HepG2 (cell line): ENCODE measurements at regions not wholly inside any gene's neighbourhood (a gene's known extent, or its start where the extent isn't known, plus 50 kb on each side); places are given as distances from the start of the nearest gene placed in this dataset.
A peak's percentile ranks its signal among the peaks of the same experiment; 100 is the strongest.

Experiments used
- ATAC-seq: fragments of 200-7000 bp; cut with Tn5 transposase; 3 replicates; pipeline ENCODE4 v1.9.1; 2020; ENCODE audit warnings: mild to moderate bottlenecking, moderate library complexity
- BruUV-seq: library from RNA; stranded (reverse); fragments of 400-500 nt; replicated peaks from 2 replicates; lab custom pipeline; 2021; lab: Mats Ljungman, UMichigan
- CTCF ChIA-PET: fragments of 300-600 bp; formaldehyde crosslinking; extraction: SDS; loops from one replicate; lab custom pipeline; 2021; ENCODE audit warnings: low total read pairs, inconsistent platforms, low intra/inter-chr PET ratio; lab: Yijun Ruan, JAX
- POLR2A ChIA-PET: fragments of 350-600 bp; sonication (Branson Sonifier 250); formaldehyde crosslinking; loops from one replicate; lab custom pipeline; 2020; ENCODE audit warnings: antibody characterized with exemption, inconsistent platforms; lab: Yijun Ruan, JAX
- DNase-seq: peaks from one replicate; pipeline ENCODE4 v3.0.0-alpha.2; 2015; ENCODE audit warnings: low spot score
- FAIRE-seq: peaks from 3 replicates; lab custom pipeline; 2011; peaks lifted over from hg19 to GRCh38; lab: Jason Lieb, UNC
- H2AFZ ChIP-seq: one replicate; pipeline ENCODE4 v1.6.1; 2011; ENCODE audit warnings: low read length, inconsistent platforms
- H3K27ac ChIP-seq: fragments of 300-600 bp; 3 replicates; pipeline ENCODE4 v1.8.0; 2011; ENCODE audit warnings: mixed run types, mild to moderate bottlenecking, mixed read lengths, low read length, inconsistent platforms; ENCODE audit not compliant: insufficient read depth; ENCODE audit errors: extremely low read length
- H3K27me3 ChIP-seq, 2 experiments: fragments of 200-600 bp in 1 of 2; 2 replicates in 1 of 2; 3 replicates in 1 of 2; pipeline versions ENCODE4 v1.6.0 to v1.8.0; 2011; ENCODE audit warnings: low read length in 2 of 2, mild to moderate bottlenecking in 2 of 2, moderate library complexity in 2 of 2, inconsistent platforms in 1 of 2; ENCODE audit not compliant: insufficient read depth in 2 of 2, control insufficient read depth in 1 of 2
- H3K36me3 ChIP-seq, 2 experiments: fragments of 200-600 bp in 1 of 2; replicated peaks in 1 of 2; 2 replicates in 1 of 2; 3 replicates in 1 of 2; pipeline versions ENCODE4 v1.5.1 to v1.8.0; 2011; ENCODE audit warnings: low read length in 2 of 2, inconsistent platforms in 1 of 2; ENCODE audit not compliant: insufficient read depth in 2 of 2, control insufficient read depth in 1 of 2
- H3K4me1 ChIP-seq: 2 replicates; pipeline ENCODE4 v1.5.1; 2012; ENCODE audit warnings: low read length, inconsistent platforms; ENCODE audit not compliant: insufficient read depth
- H3K4me2 ChIP-seq: 2 replicates; pipeline ENCODE4 v1.6.0; 2011; ENCODE audit warnings: low read depth, low read length, inconsistent platforms
- H3K4me3 ChIP-seq, 3 experiments: fragments of 200-600 bp in 1 of 3; sonication (generic), shearing (Covaris generic) in 1 of 3; replicated peaks in 1 of 3; 2 replicates each; pipeline ENCODE4 v1.5.1; 2011 to 2016; ENCODE audit warnings: low read length in 3 of 3, inconsistent platforms in 2 of 3, low read depth in 2 of 3, mild to moderate bottlenecking in 2 of 3, control low read depth in 1 of 3, mixed read lengths in 1 of 3; ENCODE audit not compliant: insufficient read depth in 1 of 3
- H3K79me2 ChIP-seq: one replicate; pipeline ENCODE4 v1.6.1; 2011; ENCODE audit warnings: low read length, inconsistent platforms; ENCODE audit not compliant: insufficient read depth
- H3K9ac ChIP-seq: 2 replicates; pipeline ENCODE4 v1.6.0; 2011; ENCODE audit warnings: mild to moderate bottlenecking, low read depth, low read length, inconsistent platforms; ENCODE audit not compliant: insufficient read depth
- H3K9me3 ChIP-seq: 2 replicates; pipeline ENCODE4 v1.5.1; 2012; ENCODE audit warnings: mild to moderate bottlenecking, low read length
- H4K20me1 ChIP-seq: 2 replicates; pipeline ENCODE4 v1.6.0; 2011; ENCODE audit warnings: inconsistent platforms, mild to moderate bottlenecking, low read length, moderate library complexity; ENCODE audit not compliant: insufficient read depth
- ARNT ChIP-seq: fragments of 450-650 bp; IDR thresholded peaks from 2 replicates; pipeline ENCODE4 v1.6.1; 2017
- ATF7 ChIP-seq, 2 experiments: fragments of 450-650 bp in 1 of 2; sonication (generic) in 1 of 2; formaldehyde crosslinking in 1 of 2; IDR thresholded peaks; 2 replicates each; pipeline versions ENCODE4 v1.4.0 to v1.6.1; 2016 to 2020; ENCODE audit warnings: antibody characterized with exemption in 1 of 2, mild to moderate bottlenecking in 1 of 2, missing genetic modification reagents in 1 of 2
- CREB1 ChIP-seq, 2 experiments: fragments of 450-650 bp in 1 of 2; IDR thresholded peaks; 2 replicates each; pipeline ENCODE4 v1.6.1; 2016 to 2017; ENCODE audit warnings: control low read depth in 1 of 2, mild to moderate bottlenecking in 1 of 2, missing compliant biosample characterization in 1 of 2, missing genetic modification characterization in 1 of 2
- HOXA5 ChIP-seq: sonication (generic); formaldehyde crosslinking; IDR thresholded peaks from 2 replicates; pipeline ENCODE4 v1.4.0; 2020; ENCODE audit warnings: missing genetic modification reagents
- MAFK ChIP-seq, 2 experiments: IDR thresholded peaks in 1 of 2; conservative IDR thresholded peaks in 1 of 2; 2 replicates each; pipeline ENCODE4 v1.6.1; 2011; ENCODE audit warnings: improper control_type of control experiment in 2 of 2, low read length in 2 of 2
- MED13 ChIP-seq: sonication (generic); formaldehyde crosslinking; IDR thresholded peaks from 2 replicates; pipeline ENCODE4 v1.5.0; 2020; ENCODE audit warnings: missing genetic modification reagents
- RXRA ChIP-seq: sonication (generic); formaldehyde crosslinking; IDR thresholded peaks from 2 replicates; pipeline ENCODE4 v1.5.1; 2020; ENCODE audit warnings: missing genetic modification reagents
- SIX4 ChIP-seq: sonication (generic); formaldehyde crosslinking; IDR thresholded peaks from 2 replicates; pipeline ENCODE4 v1.4.0; 2020; ENCODE audit warnings: missing genetic modification reagents
- SP1 ChIP-seq, 2 experiments: fragments of 450-650 bp in 1 of 2; sonication (generic) in 1 of 2; formaldehyde crosslinking in 1 of 2; IDR thresholded peaks; 2 replicates each; pipeline versions ENCODE4 v1.4.0 to v1.6.1; 2016 to 2020; ENCODE audit warnings: missing genetic modification reagents in 1 of 2
- ZBTB21 ChIP-seq: sonication (generic); formaldehyde crosslinking; IDR thresholded peaks from 2 replicates; pipeline ENCODE4 v1.4.0; 2020; ENCODE audit warnings: missing genetic modification reagents
- ZKSCAN8 ChIP-seq: IDR thresholded peaks from 2 replicates; pipeline ENCODE4 v1.6.1; 2016; ENCODE audit warnings: borderline replicate concordance, missing genetic modification reagents, missing compliant biosample characterization
- ZNF207 ChIP-seq: fragments of 450-650 bp; IDR thresholded peaks from 2 replicates; pipeline ENCODE4 v1.6.1; 2016; ENCODE audit warnings: antibody characterized with exemption, borderline replicate concordance
- whole genome bisulfite sequencing: methylation state at CpG from one replicate; pipeline ENCODE4 v1.1.6; 2017; ENCODE audit warnings: low lambda C conversion rate; 5-methylcytosine and 5-hydroxymethylcytosine counted together
- in situ Hi-C: cut with HindIII; loops from 2 replicates; pipeline ENCODE4 v1.10.0; 2017; ENCODE audit warnings: low pct_unique_long_range_greater_than_20kb; ENCODE audit not compliant: extremely low pct_ligation_motif_present
- intact Hi-C: fragments of 100-400 bp; cut with micrococcal nuclease; formaldehyde crosslinking; loops from one replicate; pipeline ENCODE4 v1.10.0; 2022; ENCODE audit not compliant: unreplicated experiment
- TF ChIP-seq, protein P1 (sequence below): sonication (generic); formaldehyde crosslinking; IDR thresholded peaks from 2 replicates; pipeline ENCODE4 v1.4.0; 2020; ENCODE audit warnings: mild to moderate bottlenecking, missing genetic modification reagents

GRCh38 chr13:21825801-21826200, 154.9 kb downstream of the FGF9 start:
- H3K36me3 ChIP-seq = no peaks in the 10 kb centered on the region
- WGBS = 37% methylated on average over 2 of the region's 2 CpGs
- H3K27ac ChIP-seq = peak overlapping the region; percentile 37
- TF ChIP-seq SIX4 (CRISPR knock-in tag) (no peak), RXRA (CRISPR knock-in tag) (no peak), ARNT (no peak), SP1 (IDR thresholded peaks at IDR 0.05) (no peak), SP1 (CRISPR knock-in tag; IDR thresholded peaks at IDR 0.05) (no peak), MED13 (CRISPR knock-in tag) (no peak), ZNF207 (no peak), HOXA5 (CRISPR knock-in tag) (no peak)
- TF ChIP-seq, protein P1, sequence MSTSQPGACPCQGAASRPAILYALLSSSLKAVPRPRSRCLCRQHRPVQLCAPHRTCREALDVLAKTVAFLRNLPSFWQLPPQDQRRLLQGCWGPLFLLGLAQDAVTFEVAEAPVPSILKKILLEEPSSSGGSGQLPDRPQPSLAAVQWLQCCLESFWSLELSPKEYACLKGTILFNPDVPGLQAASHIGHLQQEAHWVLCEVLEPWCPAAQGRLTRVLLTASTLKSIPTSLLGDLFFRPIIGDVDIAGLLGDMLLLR = no peak
- H3K4me1 ChIP-seq = peaks cover 68% of the 10 kb centered on the region
- H3K9me3 ChIP-seq = no peaks in the 10 kb centered on the region
- FAIRE-seq = no peak
- H2AFZ ChIP-seq = no peak overlapping the region
- H3K9ac ChIP-seq = no peak overlapping the region
- H3K27me3 ChIP-seq = peaks cover 0 to 5% of the 10 kb centered on the region in 2 experiments; a peak in 2 of 5 replicates
- H3K4me2 ChIP-seq = no peak overlapping the region; the same call in 1 of the 2 replicates
- no peak for ATAC-seq
- no peaks in the 10 kb centered on the region for H4K20me1 ChIP-seq
- no peak for DNase-seq
- no peak overlapping the region for H3K4me3 ChIP-seq
- H3K79me2 ChIP-seq = no peaks in the 10 kb centered on the region
- BruUV-seq = no TSS peak
- CTCF ChIA-PET = no interaction called here
- POLR2A ChIA-PET = no interaction called here
- in situ Hi-C loops = no loop called here
- intact Hi-C loops = no loop called here

DNA sequence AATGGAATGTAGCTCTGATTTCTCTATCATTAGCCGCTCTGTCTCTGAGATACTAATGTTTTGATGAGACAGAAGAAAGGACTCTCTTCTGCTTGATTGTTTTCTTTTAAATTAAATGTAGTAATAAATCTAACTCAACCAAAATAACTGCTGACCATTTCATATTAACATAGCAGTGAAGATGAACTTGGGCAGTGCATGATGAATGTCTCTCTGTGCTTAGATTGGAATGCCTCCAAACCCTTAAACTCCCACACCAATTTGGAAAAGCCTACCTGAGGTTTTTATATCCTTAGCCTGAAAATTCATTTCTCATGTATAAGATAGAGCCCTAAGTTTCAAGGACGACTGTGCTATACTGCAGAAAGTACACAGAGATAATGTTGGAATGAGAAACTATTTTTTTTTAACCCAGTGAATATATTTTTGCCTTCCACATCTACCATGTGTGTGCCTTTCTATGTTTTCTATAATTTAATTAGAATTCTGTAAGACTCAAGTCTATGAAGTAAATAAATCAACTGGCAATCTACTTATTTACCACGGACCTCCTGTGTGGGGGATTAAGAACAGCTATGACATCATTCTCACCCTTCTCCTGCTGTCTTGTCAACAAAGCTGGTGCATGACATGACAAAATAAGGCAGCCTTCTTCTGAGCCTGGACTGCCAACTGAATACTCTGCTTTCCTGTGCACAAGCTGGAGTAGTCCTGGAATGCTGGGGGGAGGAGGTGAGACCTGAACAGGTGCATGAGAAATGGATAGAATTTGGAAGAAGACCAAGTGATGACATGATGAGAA, 155.5 kb downstream of the FGF9 start:
- ATAC-seq = no peak

More for the DNA sequence above, 155.5 kb downstream of the FGF9 start:
- intact Hi-C loops (no loop called here), in situ Hi-C loops (no loop called here)
- DNase-seq (no peak), FAIRE-seq (no peak)
- WGBS = 52% methylated on average over 3 of the region's 3 CpGs
- H3K36me3 ChIP-seq = no peaks in the 10 kb centered on the region
- POLR2A ChIA-PET = no interaction called here
- no peak overlapping the region for H3K4me3 ChIP-seq
- no peaks in the 10 kb centered on the region for H4K20me1 ChIP-seq
- no peaks in the 10 kb centered on the region for H3K9me3 ChIP-seq
- no peaks in the 10 kb centered on the region for H3K79me2 ChIP-seq
- no peak for TF ChIP-seq ZKSCAN8
- peak; percentile 29; the same call in 1 of the 2 replicates for TF ChIP-seq ATF7 (IDR thresholded peaks at IDR 0.05)
- TF ChIP-seq ATF7 (CRISPR knock-in tag; IDR thresholded peaks at IDR 0.05) = no peak
- TF ChIP-seq CREB1 (IDR thresholded peaks at IDR 0.05) = 0 out of 2 replicates have a peak, but pooled peaks have one; percentile 31
- no peak for TF ChIP-seq CREB1 (CRISPR knock-in tag; IDR thresholded peaks at IDR 0.05)
- 0 out of 2 replicates have a peak, but pooled peaks have one; percentile 26 for TF ChIP-seq ZBTB21 (CRISPR knock-in tag)
- 0 out of 4 replicates have a peak, but pooled peaks of 1 of the 2 experiments have one; percentile 11 for TF ChIP-seq MAFK (conservative IDR thresholded peaks at IDR 0.05 in 1 of 2, IDR thresholded peaks at IDR 0.05 in 1 of 2; ENCODE audit: low read length in 2 of 2)
- TF ChIP-seq ZNF207 = no peak
- no peak overlapping the region for H3K4me2 ChIP-seq
- peak overlapping the region; percentile 10 for H3K27ac ChIP-seq
- peaks cover 62% of the 10 kb centered on the region for H3K4me1 ChIP-seq
- H2AFZ ChIP-seq = no peak overlapping the region
- CTCF ChIA-PET = no interaction called here
- no TSS peak for BruUV-seq
- H3K9ac ChIP-seq = no peak overlapping the region
- H3K27me3 ChIP-seq = no peaks in the 10 kb centered on the region
